Hematopoietic multipotent progenitor cell treated with erythropoietin and hydrocortisone succinate and interleukin-3 and kit ligand, for 8 days (in vitro differentiated cells): ENCODE measurements at regions not wholly inside any gene's neighbourhood (a gene's known extent, or its start where the extent isn't known, plus 50 kb on each side); places are given as distances from the start of the nearest gene placed in this dataset.
"Not testable (repeated sequence)": the region's sequence is repeated elsewhere in the genome, so short reads cannot be mapped to it uniquely, and the experiment has no call there.

ENCODE experiments used
- DNase-seq: peaks from one replicate; pipeline ENCODE4 v3.0.0-alpha.2; 2015

DNA sequence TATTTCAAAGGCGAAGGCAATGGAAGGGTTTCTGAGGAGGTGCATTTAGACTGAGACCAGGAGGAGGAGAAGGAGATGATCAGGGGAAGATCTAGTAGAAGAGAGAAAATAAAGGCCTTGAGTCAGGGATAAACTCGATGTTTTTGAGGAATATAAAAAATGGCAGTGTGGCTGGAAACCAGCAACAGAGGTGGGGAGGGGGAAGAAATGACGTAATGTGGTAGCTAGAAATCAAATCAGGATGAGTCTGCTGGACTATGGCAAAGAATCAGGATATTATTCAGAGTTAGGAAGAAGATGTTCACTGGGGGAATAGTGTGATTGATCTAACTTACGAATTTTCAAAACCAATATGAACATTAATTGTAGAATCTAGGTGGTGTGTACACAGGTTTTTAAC, 1673.9 kb upstream of the WWC1 start:
- no peak for DNase-seq

DNA sequence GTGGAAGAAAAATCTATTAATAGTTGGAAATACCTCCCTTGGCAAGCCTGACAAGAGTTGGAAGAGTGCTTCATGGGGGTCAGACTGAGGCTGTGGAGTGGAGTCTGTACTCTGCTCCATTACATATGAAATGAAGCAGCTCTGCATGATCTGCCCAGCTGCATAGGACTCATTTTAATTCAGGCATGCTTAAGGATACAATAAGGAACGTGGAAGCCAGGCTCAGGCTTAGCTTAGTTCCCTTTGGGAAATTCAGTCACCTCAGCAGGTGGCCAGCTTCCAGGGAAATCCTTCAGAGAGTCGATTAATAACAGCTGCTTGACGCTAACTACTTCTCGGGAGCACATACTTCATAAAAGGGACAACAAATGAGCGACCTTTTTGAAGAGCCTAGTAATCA, 1672.9 kb upstream of the WWC1 start:
- no peak for DNase-seq

DNA sequence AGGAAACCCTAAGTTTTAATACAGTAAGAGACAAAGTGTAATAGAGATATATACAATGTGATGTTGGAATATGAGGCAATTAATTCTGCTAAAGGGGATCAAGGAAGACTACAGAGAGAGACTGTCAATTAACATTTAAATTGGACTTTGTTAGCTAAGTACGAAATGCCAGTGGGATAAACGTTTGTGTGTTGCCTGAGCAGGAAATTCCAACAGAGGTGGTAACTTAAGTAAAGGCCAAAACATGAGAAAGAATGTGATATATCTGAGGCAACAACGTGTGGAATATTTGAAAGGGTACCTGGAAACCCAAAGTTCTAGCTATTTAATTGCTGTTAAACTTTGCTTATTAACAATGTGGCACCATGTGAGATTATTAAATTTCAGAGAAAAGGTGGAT, 1666.9 kb upstream of the WWC1 start:
- DNase-seq, result no peak

DNA sequence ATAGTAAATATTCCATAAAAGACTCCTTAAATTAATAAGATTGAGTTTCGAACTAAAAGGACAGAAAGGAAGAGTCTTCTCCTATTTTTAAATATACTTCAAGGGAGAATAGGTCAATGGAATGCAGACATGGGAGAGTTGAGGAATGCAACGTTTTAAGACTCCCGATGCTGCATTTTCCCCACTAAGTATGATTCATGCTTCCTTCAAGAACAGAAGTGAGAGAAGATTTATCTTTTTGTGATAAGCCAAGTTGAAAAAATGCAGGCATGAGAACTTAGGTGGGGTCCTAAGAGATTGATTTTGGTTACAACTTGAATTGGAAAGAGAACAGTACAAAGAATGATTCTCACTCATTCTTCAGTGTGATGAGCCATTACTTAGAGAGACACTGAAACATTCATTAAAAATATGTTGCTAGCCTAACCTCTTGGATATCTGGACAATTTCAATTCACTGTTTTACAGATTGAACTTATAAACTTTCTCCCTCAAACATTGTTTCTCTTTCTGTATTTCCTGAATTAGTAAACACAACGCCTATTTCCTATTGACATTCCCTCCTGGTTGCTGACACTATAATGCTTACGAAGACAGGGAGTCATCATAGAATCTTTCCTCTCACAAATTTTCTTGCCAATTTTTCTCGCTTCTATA, 1666.1 kb upstream of the WWC1 start:
- no peak for DNase-seq

DNA sequence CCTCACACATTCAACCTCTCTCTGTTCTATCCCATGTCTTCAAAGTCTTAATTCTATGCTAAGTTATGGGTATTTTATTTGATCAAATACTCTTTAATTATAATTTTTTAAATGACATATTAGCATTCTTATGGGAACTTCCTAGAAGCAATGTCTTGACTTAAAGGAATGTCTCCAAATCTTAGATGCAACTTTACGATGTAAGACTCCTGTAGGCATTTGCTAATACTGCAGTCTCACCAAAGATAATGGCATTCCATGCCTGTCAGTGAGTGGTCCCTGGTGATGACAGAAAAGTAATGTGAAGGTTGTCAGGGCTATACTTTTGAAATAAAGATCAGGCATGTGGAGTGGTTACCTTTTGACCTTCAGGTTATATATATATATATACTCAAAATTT, 1654.2 kb upstream of the WWC1 start:
- no peak for DNase-seq

DNA sequence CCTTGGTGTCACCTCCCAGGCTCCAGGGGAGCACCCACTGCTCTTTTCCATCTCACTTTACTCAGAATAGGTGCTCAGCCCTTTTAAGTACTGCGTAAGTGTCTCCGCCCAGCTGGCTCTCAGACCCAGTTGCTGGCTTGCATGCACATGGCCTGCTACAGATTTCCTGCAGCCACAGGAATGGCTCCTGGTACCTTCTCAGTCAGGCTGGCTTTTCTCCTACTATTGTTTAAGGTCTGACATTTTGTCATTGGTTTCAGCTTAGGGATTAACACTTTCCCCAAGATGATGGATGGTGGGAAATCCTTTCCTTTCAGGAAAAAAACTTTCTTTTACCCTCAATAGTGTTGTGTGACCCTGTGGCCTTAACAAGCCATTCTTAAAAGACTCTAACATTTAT, 1652.3 kb upstream of the WWC1 start:
- no peak for DNase-seq

DNA sequence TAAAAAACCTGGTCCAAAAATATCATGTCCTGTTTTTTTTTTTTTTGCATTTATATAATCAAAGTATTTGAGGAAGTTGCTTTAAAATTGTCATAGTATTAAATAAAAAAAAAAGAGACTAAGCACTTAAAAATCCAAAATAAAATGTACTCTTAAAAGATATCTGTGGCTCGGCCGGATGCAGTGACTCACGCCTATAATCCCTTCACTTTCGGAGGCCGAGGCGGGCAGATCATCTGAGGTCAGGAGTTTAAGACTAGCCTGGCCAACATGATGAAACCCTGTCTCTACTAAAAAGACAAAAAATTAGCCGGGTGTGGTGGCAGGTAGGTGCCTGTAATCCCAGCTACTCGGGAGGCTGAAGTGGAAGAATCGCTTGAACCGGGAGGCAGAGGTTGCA, 1651.3 kb upstream of the WWC1 start:
- DNase-seq, result not testable (repeated sequence)

DNA sequence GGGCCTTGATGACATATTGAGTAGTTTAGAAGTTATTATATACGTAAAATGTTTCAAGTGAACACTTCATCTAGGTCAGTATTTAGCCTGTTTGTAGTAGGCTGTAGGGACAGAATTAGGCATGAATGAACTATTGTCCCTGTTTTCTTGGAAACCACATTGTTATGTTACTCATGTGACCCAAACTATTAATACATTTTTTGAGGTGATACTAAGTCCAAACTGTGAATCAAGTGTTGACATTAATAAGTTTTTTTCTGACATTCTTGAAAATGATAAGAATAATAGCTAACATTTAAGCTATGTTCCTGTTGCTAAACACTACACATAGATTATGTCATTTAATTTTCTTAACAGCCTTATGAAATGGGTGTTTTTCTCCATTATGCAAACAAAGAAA, 1642.7 kb upstream of the WWC1 start:
- DNase-seq, result no peak

DNA sequence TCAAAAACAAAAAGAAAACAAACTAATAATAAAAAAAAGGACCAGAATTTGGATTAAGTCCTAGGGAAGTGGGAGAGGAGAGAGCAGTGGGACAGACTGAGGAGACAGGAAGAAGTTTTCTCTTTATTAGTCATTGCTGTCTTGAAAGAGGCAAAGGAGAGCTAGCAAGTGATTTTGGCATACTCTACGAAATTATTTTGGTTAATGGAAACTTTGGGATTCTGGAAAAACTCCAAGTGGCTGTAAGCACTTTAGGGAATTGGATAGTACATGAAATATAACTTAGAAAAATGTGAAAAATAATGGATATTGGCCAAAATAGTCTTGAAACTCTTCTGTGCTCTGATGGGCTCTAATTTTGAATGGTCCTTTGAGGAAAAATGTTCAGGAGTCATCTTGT, 1641.8 kb upstream of the WWC1 start:
- DNase-seq, result no peak

DNA sequence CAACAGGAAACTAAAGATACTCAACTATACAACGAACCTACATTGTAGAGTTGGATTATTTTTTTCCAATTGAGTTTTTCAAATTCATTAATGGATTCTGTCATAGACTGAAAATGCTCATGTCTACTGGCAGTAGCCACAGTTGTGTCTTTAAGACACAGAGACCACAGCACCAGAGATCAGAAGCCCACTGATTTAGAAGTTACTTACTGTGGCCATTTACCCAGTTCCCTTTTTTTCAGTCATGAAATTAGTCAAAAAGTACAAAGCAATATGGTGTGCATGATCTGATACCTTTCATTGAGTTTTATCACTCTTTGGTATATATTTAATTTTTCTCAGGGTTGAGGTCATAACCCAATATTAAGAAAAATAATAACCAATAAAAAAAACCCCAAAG, 1640.2 kb upstream of the WWC1 start:
- no peak for DNase-seq

DNA sequence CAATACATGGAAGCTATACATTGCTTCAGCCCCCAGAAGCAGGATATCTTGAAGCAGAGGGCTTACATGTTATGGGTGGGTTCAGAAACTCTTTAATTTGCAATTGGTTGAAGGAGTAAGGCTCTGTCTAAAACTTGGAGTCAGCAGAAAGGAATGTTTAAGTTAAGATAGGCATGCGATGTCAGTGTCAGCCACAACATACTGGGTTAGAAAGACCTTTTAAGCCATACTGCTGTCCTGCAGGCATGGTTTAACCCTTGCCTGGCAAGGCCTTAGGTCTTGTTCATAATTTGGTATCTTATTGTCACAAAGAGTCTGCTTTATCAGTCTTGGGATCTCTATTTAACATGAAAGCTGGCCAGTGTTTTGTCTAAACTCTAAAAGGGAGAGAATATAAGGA, 1619.6 kb upstream of the WWC1 start:
- no peak for DNase-seq

DNA sequence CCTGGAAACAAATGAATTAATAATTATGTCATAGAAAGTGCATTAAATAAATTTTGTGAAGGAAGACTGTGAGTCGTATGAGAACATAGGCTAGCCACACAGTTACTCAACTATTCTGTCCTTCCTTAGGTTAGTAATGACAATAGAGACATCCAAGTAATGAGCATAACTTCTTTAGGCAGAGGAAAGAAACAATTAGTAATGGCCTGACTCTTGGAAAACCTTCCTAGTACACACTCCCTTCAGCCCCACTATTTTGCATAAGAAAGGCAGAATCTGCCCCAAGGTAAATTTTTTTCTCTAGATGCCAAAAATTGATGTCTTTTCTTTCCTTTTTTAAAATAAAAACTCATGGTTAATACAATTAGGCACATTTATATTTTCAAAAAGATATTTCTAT, 1619.0 kb upstream of the WWC1 start:
- no peak for DNase-seq

DNA sequence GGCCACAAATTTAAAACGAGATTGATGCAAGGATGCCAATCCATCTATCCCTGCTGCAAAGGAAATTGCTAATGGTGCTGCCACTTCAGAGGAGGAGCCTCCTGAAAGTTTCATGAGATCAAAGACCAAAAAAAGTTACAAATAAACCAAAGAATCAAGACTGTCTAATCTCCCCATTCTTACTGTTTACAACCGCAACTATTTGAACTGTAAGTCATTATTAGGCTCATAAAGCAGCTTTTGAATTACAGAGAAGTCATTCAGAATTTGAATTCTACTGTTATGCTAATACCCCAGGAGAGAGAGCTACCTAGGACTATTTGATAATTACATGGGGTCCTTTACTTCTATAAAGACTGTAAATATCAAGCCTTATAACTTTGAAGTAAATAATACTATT, 1613.6 kb upstream of the WWC1 start:
- no peak for DNase-seq

DNA sequence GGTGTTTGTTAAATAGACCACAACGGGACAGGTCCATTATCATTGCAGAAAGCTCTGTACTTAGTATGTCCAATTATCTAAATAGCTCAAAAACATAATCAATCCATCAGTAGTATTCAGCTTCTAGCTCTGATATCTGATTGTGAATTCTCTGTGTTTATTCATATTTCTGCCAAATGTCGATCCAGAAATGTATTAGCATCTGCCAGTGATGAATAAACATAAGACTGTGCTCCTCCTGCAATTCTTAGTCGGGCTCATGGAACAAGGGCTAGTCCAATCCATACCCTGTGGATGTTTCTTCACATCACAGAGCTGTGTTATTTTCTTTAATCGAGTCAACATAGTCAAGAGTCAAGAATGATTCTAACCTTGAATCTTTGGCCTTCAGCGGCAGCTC, 1612.1 kb upstream of the WWC1 start:
- DNase-seq, result no peak

DNA sequence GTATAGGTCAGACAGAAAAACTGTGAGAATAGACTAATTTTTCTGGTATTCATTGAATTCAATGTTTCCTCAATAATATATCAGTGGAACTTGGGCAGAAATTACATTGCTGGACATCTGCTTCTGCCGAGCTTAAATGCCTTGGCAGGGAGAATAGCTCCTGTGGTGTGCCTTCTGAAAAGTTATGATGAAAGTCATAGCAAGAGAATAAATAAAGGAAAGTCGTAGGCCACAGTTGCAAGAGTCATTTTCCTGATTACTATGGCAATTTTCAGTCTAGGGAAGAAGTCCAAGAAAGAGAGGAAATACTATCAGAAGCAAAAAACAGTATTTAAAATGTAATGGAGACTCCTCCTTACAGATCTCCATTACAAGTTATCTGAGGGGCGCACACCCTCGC, 1596.1 kb upstream of the WWC1 start:
- DNase-seq, result no peak

DNA sequence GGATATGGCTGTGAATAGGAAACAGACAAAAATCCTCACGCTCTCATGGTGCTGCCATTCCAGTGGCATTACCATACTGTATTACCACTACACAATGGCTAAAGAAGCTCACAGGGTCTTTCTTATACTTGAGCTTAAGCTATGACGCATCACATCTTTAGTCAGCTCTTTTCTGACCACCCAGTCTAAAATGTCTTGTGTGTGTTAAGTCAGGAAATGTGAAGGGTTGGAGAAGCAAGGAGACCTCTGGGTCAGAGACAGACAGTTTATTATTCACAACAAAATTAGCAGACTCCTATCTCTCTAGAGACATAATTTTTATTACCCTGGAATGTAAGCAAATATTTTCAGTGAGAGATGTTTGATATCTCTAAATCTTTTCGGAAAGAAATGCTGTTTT, 1583.2 kb upstream of the WWC1 start:
- no peak for DNase-seq

DNA sequence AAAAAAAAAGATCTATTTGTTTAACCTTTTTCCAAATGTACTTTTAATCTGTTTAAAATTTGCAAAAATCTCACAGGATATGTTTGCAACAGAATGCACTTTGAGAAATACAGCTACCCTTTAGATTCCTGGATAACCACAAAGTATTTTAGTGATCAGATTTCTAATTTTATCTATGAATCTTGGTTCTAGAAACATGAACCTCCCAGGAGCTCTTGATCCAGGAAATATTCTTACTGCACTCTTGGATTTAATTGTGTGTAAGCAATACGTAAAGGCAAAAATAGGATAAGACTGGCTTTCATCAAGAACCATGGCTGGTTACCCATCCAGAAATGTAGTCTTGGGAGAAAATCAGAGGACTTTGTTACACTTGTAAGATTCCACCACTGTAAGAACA, 1581.8 kb upstream of the WWC1 start:
- DNase-seq, result no peak

DNA sequence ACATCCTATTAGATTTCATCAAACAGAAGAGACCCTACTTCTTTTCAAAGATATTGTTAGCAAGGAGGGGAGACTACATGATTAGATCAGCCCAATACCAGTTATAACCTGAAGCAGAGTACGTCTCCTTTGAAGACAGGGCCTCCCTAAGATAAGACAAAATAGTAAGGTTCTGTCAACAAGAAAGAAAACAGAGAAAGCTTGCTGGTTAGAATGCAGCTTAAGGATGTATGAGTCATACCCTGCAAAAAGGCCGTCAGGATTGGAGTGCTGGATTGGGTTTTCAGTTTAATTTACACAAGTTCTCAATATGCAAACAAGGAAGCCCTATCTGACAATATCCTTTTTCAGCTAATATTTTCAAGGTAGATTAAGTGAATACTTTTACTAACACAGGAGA, 1581.2 kb upstream of the WWC1 start:
- DNase-seq, result no peak

DNA sequence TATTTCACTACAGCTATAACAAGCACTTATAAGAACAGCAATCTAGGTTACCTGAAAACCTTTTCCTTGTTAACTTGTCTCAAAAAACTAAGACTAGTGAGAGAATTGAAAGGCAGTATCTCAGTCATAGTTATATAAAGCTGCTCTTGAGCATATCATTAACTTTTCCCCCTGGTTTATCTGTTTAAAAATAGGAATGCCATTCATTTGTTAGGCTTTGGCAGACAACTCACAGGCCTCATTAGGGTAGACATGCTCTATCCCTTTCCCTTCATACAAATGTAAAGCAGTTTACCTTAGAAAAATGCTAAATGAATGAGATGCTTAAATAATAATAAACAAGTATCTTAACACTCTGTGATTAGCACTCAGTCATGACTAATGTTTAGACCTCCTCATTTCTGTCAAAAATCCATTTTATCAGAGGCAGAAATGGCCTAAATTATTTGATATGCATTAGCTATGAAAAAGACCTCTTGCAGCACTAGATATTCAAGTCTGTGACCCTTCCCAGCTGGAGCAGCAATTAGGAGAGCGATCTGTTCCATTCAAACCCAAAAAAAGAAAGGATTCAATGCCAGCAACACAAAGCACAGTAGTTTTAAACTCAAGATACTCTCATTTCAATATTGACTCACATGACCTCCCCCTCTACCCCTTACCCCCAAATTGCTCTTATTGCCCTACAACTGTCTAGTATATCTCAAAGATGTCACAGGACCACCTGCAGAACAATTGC, 1578.8 kb upstream of the WWC1 start:
- DNase-seq, result no peak

DNA sequence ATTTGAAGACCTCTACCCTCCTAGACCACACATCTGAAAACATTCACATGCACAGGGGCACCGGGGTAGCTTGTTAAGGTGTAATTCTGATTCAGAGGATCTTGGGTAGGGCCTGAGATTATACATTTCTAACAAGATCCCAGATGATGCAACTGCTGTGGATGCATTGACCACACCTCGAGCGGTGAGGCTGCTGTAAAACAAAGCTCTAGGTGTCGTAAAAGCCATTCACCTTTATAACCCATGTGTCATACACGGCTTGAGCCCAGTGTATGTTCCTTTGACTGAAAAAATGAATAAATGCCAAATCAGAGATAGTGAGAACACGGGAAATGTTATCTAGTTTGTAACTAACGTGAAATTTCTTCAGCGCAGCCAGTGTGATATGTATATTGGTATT, 1578.2 kb upstream of the WWC1 start:
- no peak for DNase-seq

DNA sequence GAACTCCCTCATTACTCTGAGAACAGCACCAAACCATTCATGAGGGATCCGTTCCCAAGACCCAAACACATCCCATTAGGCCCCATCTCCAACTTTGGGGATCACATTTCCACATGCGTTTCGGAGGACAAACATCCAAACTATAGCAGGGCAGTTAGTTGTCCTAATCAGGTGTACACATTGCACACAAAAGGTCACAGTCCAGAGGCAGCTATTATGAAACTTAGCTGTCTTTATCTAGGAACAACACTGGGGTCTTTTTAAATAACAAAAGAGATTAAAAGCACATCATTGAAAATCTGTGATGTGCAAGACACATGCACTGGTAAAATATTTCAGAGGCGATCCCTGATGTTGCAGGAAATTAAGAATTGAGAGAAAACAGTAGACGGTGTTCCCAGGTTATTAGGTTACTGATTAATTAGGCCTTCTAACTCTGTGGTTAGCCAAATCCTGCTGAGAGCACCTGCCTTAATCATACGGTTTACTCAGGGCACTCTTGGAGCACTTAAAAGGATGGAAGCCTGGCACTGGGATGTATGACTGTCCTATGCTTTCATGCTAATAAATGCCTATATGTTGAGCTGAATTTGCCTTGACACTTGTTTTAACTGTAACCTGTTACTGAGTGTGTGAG, 1574.5 kb upstream of the WWC1 start:
- no peak for DNase-seq

DNA sequence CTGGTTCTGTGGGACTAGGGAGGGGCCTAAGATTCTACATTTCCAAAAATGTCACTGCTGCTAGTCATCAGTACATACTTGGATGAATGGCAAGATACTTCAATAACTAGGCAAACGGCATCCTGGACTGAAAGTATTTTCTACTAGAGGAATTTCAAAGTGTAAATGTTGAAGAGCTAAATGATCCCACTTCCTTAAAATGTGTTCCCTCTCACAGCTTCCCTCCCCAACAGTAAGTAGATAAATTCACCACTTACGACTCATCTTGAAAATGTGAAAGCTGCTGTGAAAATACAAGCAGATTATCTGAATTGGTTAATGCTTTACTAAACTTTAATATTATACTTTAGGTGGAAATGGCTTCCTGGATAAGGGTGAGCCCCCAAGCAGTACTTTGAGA, 1571.5 kb upstream of the WWC1 start:
- no peak for DNase-seq

DNA sequence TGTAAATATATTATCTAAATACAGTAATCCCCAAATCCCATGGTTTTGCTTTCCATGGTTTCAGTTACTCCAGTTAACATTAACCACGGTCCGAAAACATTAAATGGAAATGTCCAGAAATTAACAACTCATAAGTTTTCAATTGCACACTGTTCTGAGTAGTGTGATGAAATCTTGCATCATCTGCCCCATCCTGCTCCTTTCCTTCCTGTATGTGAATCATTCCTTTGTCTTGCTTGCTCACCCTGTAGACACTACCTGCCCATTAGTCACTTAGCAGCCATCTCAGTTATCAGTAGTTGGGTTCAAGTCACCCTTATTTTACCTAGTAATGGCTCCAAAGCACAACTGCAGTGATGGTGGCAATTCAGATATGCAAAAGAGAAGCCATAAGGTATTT, 1568.5 kb upstream of the WWC1 start:
- no peak for DNase-seq

DNA sequence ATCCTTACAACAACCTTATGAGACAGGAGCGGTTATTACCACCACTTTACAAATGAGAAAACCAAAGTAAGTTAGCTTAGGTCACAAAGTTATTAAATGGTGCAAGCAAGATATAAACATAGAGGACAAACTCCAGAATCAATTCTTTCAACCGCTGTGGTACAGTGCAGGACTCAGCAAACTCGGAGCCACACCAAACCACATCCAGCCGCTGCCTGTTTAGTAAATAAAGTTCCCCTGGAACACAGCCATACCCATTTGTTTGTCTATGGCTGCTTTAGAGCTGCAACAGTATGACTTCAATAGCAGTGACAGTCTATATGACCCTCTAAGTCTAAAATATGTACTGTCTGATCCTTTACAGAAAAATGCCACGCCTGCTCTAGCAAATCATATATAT, 1567.2 kb upstream of the WWC1 start:
- DNase-seq, result no peak

DNA sequence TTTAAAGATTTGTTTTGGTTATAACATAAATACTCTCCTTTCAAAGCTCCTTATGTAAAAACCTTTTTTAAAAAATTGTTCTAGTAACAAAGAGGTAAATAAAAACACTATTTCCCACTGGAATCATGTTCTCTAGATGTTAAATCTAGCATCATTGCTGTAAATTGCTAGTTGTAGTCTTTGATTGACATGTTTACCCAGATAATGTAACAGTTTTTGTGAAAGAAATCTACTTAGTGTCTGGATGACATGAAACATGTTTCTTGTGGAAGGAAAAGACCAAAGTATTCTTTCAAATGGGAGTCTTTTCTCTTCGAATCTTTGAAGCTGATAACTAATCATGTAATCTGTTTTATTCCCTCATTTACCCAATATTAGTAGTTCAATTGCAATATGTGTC, 1565.9 kb upstream of the WWC1 start:
- DNase-seq, result no peak
